ENCODE measurements at regions not wholly inside any gene's neighbourhood (a gene's known extent, or its start where the extent isn't known, plus 50 kb on each side); places are given as distances from the start of the nearest gene placed in this dataset.

DNA sequence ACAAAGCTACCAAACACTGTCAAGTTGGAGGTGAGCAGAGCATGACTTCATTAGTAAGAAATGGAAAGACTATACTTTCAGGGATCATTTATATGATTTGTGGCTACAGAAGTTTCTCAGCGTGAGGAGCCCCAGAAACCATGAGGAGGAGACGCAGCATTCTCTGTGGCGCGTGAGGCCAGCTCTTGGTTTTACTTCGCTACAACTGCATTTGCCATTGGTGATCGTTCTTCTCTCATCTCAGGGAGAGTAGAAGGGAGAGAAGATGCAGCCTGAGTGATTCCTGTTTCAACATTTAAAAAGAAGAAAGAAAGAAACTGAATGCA is 94.5 kb upstream of the ATP1A1 start:
- H3K27me3 Mint-ChIP-seq (ENCODE audit: insufficient read depth, low read depth, poor library complexity), result no peaks in the 10 kb centered on the region
- Histone ChIP-seq H4K20me1 (replicated peaks; ENCODE audit: insufficient read depth) (no peaks in the 10 kb centered on the region), H3K4me2 (no peak overlapping the region), H3K27ac (ENCODE audit: low read depth) (no peak overlapping the region), H3K79me2 (replicated peaks; ENCODE audit: insufficient read depth) (no peaks in the 10 kb centered on the region), H3F3A (replicated peaks; ENCODE audit: low read depth) (no peaks in the 10 kb centered on the region), H3K4me3 (no peak overlapping the region), H2AFZ (peak overlapping the region; percentile 89; the same call in 1 of the 2 replicates), H3K27me3 (ENCODE audit: insufficient read depth) (no peaks in the 10 kb centered on the region), H3K4me1 (ENCODE audit: insufficient read depth) (no peaks in the 10 kb centered on the region), H3K36me3 (ENCODE audit: insufficient read depth) (no peaks in the 10 kb centered on the region), H3K9me2 (ENCODE audit: insufficient read depth) (peaks cover 7% of the 10 kb centered on the region; the same call in 1 of the 2 replicates)
- TF ChIP-seq JUNB (IDR thresholded peaks at IDR 0.05; ENCODE audit: unreplicated experiment), result no peak
- TF ChIP-seq, protein P1, sequence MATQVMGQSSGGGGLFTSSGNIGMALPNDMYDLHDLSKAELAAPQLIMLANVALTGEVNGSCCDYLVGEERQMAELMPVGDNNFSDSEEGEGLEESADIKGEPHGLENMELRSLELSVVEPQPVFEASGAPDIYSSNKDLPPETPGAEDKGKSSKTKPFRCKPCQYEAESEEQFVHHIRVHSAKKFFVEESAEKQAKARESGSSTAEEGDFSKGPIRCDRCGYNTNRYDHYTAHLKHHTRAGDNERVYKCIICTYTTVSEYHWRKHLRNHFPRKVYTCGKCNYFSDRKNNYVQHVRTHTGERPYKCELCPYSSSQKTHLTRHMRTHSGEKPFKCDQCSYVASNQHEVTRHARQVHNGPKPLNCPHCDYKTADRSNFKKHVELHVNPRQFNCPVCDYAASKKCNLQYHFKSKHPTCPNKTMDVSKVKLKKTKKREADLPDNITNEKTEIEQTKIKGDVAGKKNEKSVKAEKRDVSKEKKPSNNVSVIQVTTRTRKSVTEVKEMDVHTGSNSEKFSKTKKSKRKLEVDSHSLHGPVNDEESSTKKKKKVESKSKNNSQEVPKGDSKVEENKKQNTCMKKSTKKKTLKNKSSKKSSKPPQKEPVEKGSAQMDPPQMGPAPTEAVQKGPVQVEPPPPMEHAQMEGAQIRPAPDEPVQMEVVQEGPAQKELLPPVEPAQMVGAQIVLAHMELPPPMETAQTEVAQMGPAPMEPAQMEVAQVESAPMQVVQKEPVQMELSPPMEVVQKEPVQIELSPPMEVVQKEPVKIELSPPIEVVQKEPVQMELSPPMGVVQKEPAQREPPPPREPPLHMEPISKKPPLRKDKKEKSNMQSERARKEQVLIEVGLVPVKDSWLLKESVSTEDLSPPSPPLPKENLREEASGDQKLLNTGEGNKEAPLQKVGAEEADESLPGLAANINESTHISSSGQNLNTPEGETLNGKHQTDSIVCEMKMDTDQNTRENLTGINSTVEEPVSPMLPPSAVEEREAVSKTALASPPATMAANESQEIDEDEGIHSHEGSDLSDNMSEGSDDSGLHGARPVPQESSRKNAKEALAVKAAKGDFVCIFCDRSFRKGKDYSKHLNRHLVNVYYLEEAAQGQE (IDR thresholded peaks at IDR 0.05; ENCODE audit: unreplicated experiment), result no peak
- TF ChIP-seq, protein P2, sequence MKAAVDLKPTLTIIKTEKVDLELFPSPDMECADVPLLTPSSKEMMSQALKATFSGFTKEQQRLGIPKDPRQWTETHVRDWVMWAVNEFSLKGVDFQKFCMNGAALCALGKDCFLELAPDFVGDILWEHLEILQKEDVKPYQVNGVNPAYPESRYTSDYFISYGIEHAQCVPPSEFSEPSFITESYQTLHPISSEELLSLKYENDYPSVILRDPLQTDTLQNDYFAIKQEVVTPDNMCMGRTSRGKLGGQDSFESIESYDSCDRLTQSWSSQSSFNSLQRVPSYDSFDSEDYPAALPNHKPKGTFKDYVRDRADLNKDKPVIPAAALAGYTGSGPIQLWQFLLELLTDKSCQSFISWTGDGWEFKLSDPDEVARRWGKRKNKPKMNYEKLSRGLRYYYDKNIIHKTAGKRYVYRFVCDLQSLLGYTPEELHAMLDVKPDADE (IDR thresholded peaks at IDR 0.05), result no peak
- TF ChIP-seq STAT1 (IDR thresholded peaks at IDR 0.05; ENCODE audit: unreplicated experiment), result no peak
- no peak for TF ChIP-seq NANOG (IDR thresholded peaks at IDR 0.05; ENCODE audit: borderline replicate concordance)
- TF ChIP-seq CREB1 (CRISPR knock-in tag; IDR thresholded peaks at IDR 0.05; ENCODE audit: low read depth), result no peak
- no peak for TF ChIP-seq EZH2 (IDR thresholded peaks at IDR 0.05; ENCODE audit: low read depth, unreplicated experiment)
- no peak for TF ChIP-seq POLR2AphosphoS5 (IDR thresholded peaks at IDR 0.05; ENCODE audit: low read depth)
- TF ChIP-seq ZNF114 (CRISPR knock-in tag; IDR thresholded peaks at IDR 0.05), result no peak
- no peak for TF ChIP-seq EZH2phosphoT487 (IDR thresholded peaks at IDR 0.05; ENCODE audit: unreplicated experiment)
- TF ChIP-seq ZNF331 (CRISPR knock-in tag; IDR thresholded peaks at IDR 0.05; ENCODE audit: low read depth), result no peak
- TF ChIP-seq, protein P3, sequence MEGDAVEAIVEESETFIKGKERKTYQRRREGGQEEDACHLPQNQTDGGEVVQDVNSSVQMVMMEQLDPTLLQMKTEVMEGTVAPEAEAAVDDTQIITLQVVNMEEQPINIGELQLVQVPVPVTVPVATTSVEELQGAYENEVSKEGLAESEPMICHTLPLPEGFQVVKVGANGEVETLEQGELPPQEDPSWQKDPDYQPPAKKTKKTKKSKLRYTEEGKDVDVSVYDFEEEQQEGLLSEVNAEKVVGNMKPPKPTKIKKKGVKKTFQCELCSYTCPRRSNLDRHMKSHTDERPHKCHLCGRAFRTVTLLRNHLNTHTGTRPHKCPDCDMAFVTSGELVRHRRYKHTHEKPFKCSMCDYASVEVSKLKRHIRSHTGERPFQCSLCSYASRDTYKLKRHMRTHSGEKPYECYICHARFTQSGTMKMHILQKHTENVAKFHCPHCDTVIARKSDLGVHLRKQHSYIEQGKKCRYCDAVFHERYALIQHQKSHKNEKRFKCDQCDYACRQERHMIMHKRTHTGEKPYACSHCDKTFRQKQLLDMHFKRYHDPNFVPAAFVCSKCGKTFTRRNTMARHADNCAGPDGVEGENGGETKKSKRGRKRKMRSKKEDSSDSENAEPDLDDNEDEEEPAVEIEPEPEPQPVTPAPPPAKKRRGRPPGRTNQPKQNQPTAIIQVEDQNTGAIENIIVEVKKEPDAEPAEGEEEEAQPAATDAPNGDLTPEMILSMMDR (conservative IDR thresholded peaks at IDR 0.05; ENCODE audit: low read depth in 2 of 2), result no peak
- TF ChIP-seq, protein P4, sequence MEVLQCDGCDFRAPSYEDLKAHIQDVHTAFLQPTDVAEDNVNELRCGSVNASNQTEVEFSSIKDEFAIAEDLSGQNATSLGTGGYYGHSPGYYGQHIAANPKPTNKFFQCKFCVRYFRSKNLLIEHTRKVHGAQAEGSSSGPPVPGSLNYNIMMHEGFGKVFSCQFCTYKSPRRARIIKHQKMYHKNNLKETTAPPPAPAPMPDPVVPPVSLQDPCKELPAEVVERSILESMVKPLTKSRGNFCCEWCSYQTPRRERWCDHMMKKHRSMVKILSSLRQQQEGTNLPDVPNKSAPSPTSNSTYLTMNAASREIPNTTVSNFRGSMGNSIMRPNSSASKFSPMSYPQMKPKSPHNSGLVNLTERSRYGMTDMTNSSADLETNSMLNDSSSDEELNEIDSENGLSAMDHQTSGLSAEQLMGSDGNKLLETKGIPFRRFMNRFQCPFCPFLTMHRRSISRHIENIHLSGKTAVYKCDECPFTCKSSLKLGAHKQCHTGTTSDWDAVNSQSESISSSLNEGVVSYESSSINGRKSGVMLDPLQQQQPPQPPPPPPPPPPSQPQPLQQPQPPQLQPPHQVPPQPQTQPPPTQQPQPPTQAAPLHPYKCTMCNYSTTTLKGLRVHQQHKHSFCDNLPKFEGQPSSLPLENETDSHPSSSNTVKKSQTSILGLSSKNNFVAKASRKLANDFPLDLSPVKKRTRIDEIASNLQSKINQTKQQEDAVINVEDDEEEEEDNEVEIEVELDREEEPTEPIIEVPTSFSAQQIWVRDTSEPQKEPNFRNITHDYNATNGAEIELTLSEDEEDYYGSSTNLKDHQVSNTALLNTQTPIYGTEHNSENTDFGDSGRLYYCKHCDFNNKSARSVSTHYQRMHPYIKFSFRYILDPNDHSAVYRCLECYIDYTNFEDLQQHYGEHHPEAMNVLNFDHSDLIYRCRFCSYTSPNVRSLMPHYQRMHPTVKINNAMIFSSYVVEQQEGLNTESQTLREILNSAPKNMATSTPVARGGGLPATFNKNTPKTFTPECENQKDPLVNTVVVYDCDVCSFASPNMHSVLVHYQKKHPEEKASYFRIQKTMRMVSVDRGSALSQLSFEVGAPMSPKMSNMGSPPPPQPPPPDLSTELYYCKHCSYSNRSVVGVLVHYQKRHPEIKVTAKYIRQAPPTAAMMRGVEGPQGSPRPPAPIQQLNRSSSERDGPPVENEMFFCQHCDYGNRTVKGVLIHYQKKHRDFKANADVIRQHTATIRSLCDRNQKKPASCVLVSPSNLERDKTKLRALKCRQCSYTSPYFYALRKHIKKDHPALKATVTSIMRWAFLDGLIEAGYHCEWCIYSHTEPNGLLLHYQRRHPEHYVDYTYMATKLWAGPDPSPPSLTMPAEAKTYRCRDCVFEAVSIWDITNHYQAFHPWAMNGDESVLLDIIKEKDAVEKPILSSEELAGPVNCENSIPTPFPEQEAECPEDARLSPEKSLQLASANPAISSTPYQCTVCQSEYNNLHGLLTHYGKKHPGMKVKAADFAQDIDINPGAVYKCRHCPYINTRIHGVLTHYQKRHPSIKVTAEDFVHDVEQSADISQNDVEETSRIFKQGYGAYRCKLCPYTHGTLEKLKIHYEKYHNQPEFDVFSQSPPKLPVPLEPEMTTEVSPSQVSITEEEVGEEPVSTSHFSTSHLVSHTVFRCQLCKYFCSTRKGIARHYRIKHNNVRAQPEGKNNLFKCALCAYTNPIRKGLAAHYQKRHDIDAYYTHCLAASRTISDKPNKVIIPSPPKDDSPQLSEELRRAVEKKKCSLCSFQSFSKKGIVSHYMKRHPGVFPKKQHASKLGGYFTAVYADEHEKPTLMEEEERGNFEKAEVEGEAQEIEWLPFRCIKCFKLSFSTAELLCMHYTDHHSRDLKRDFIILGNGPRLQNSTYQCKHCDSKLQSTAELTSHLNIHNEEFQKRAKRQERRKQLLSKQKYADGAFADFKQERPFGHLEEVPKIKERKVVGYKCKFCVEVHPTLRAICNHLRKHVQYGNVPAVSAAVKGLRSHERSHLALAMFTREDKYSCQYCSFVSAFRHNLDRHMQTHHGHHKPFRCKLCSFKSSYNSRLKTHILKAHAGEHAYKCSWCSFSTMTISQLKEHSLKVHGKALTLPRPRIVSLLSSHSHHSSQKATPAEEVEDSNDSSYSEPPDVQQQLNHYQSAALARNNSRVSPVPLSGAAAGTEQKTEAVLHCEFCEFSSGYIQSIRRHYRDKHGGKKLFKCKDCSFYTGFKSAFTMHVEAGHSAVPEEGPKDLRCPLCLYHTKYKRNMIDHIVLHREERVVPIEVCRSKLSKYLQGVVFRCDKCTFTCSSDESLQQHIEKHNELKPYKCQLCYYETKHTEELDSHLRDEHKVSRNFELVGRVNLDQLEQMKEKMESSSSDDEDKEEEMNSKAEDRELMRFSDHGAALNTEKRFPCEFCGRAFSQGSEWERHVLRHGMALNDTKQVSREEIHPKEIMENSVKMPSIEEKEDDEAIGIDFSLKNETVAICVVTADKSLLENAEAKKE (CRISPR knock-in tag; IDR thresholded peaks at IDR 0.05), result no peak
- no peaks in the 10 kb centered on the region; the same call in 2 of the 3 replicates for H3K9me3 Mint-ChIP-seq
- no peak overlapping the region for H3K27ac Mint-ChIP-seq
- ATAC-seq (no peak), DNase-seq (ENCODE audit: low spot score) (no peak)
- no peaks in the 10 kb centered on the region; the same call in 2 of the 3 replicates for H3K4me1 Mint-ChIP-seq
- no peaks in the 10 kb centered on the region for H3K36me3 Mint-ChIP-seq (ENCODE audit: low read depth)
- H3K4me3 Mint-ChIP-seq, result no peak overlapping the region
